ENCODE measurements at regions not wholly inside any gene's neighbourhood (a gene's known extent, or its start where the extent isn't known, plus 50 kb on each side); places are given as distances from the start of the nearest gene placed in this dataset.

- TF ChIP-seq POLR2A (IDR thresholded peaks at IDR 0.05) (no peak), CTCF (IDR thresholded peaks at IDR 0.05) (no peak), POLR2AphosphoS5 (IDR thresholded peaks at IDR 0.05) (no peak)
These were observed 1373.3 kb upstream of the GOT2 start for GRCh38 chr16:60107437-60107836.

Data from prostate gland (tissue), 2 donors.